ENCODE measurements at regions not wholly inside any gene's neighbourhood (a gene's known extent, or its start where the extent isn't known, plus 50 kb on each side); places are given as distances from the start of the nearest gene placed in this dataset.
"Not testable (repeated sequence)": the region's sequence is repeated elsewhere in the genome, so short reads cannot be mapped to it uniquely, and the experiment has no call there.

GRCh38 chr15:38994310-38994709 lies 429.7 kb upstream of the RASGRP1 start:
- no peak for DNase-seq

GRCh38 chr15:38996111-38996631 lies 431.6 kb upstream of the RASGRP1 start:
- no peak for DNase-seq

- no peak for DNase-seq
Measured at GRCh38 chr15:38997841-38998240, 433.2 kb upstream of the RASGRP1 start.

GRCh38 chr15:39000008-39000734 lies 435.6 kb upstream of the RASGRP1 start:
- no peak for DNase-seq

- DNase-seq, result no peak
Measured at GRCh38 chr15:39009740-39010139, 445.1 kb upstream of the RASGRP1 start.

GRCh38 chr15:39011066-39011465 lies 446.5 kb upstream of the RASGRP1 start:
- DNase-seq, result not testable (repeated sequence)

- DNase-seq, result no peak
Measured at GRCh38 chr15:39013262-39013661, 448.6 kb upstream of the RASGRP1 start.

- no peak for DNase-seq
Measured at GRCh38 chr15:39014682-39015081, 450.1 kb upstream of the RASGRP1 start.

GRCh38 chr15:39016706-39017105 lies 452.1 kb upstream of the RASGRP1 start:
- DNase-seq, result no peak

- DNase-seq, result no peak
Measured at GRCh38 chr15:39018966-39019365, 454.4 kb upstream of the RASGRP1 start.

- no peak for DNase-seq
Measured at GRCh38 chr15:39021341-39021740, 456.7 kb upstream of the RASGRP1 start.

GRCh38 chr15:39022532-39023305 lies 458.1 kb upstream of the RASGRP1 start:
- DNase-seq, result no peak

- DNase-seq, result no peak
Measured at GRCh38 chr15:39025321-39025720, 460.7 kb upstream of the RASGRP1 start.

GRCh38 chr15:39025881-39026280 lies 461.3 kb upstream of the RASGRP1 start:
- no peak for DNase-seq

- no peak for DNase-seq
Measured at GRCh38 chr15:39028069-39028468, 463.5 kb upstream of the RASGRP1 start.

GRCh38 chr15:39029741-39030140 lies 465.1 kb upstream of the RASGRP1 start:
- no peak for DNase-seq

- no peak for DNase-seq
Measured at GRCh38 chr15:39030291-39031070, 465.9 kb upstream of the RASGRP1 start.

GRCh38 chr15:39031596-39031995 lies 467.0 kb upstream of the RASGRP1 start:
- no peak for DNase-seq

GRCh38 chr15:39034816-39035215 lies 470.2 kb upstream of the RASGRP1 start:
- DNase-seq, result no peak

- DNase-seq, result not testable (repeated sequence)
Measured at GRCh38 chr15:39037611-39038010, 473.0 kb upstream of the RASGRP1 start.

- no peak for DNase-seq
Measured at GRCh38 chr15:39040861-39041260, 476.2 kb upstream of the RASGRP1 start.

- no peak for DNase-seq
Measured at GRCh38 chr15:39041979-39042495, 477.4 kb upstream of the RASGRP1 start.

All from activated T-cell treated with anti-CD3 and anti-CD28 coated beads for 4 hours (primary cell).